ENCODE measurements at regions not wholly inside any gene's neighbourhood (a gene's known extent, or its start where the extent isn't known, plus 50 kb on each side); places are given as distances from the start of the nearest gene placed in this dataset.

- Histone ChIP-seq H3K4me1 (no peaks in the 10 kb centered on the region), H3K9me3 (no peaks in the 10 kb centered on the region), H3K27me3 (no peaks in the 10 kb centered on the region), H3K36me3 (no peaks in the 10 kb centered on the region), H3K27ac (no peak overlapping the region), H3K4me3 (no peak overlapping the region)
- intact Hi-C loops (cut with DNase I; ENCODE audit: low total_unique reads) = no loop called here
- TF ChIP-seq POLR2A (IDR thresholded peaks at IDR 0.05) (no peak), CTCF (IDR thresholded peaks at IDR 0.05) (no peak)
- WGBS, 5 donors = 82 to 93% (median 84%) methylated on average over 3 of the region's 3 CpGs
- DNase-seq = no peak
Observed at GRCh38 chr1:78831731-78832360, 174.7 kb downstream of the ADGRL4 start.

- no peaks in the 10 kb centered on the region for H3K36me3 ChIP-seq
- TF ChIP-seq POLR2A (IDR thresholded peaks at IDR 0.05) (no peak), EP300 (IDR thresholded peaks at IDR 0.05) (no peak), POLR2AphosphoS5 (IDR thresholded peaks at IDR 0.05) (peak in 1 of 3 donors; percentile 5)
- intact Hi-C loops (cut with DNase I; ENCODE audit: low total_unique reads) = no loop called here
- no peaks in the 10 kb centered on the region for H3K9me3 ChIP-seq
- peak in 1 of 2 donors; percentile 17 for DNase-seq
- no peak overlapping the region for H3K4me3 ChIP-seq
- H3K27me3 ChIP-seq = no peaks in the 10 kb centered on the region
- WGBS, 5 donors = 16 to 38% (median 28%) methylated on average over 4 of the region's 4 CpGs
- no peaks in the 10 kb centered on the region for H3K4me1 ChIP-seq
- H3K27ac ChIP-seq = no peak overlapping the region
Observed at GRCh38 chr1:78833491-78833890, 173.0 kb downstream of the ADGRL4 start.

- H3K9me3 ChIP-seq = no peaks in the 10 kb centered on the region
- no peaks in the 10 kb centered on the region for H3K36me3 ChIP-seq
- TF ChIP-seq CTCF (IDR thresholded peaks at IDR 0.05) = no peak
- no peak for TF ChIP-seq EP300 (IDR thresholded peaks at IDR 0.05)
- no peak for TF ChIP-seq POLR2AphosphoS5 (IDR thresholded peaks at IDR 0.05)
- no peak for TF ChIP-seq POLR2A (IDR thresholded peaks at IDR 0.05)
- 82 to 91% (median 90%) methylated on average over 4 of the region's 4 CpGs for WGBS, 5 donors
- H3K4me3 ChIP-seq = no peak overlapping the region
- intact Hi-C loops (cut with DNase I; ENCODE audit: low total_unique reads) = no loop called here
- H3K27me3 ChIP-seq = no peaks in the 10 kb centered on the region
- H3K4me1 ChIP-seq = no peaks in the 10 kb centered on the region
- no peak for DNase-seq
- H3K27ac ChIP-seq = no peak overlapping the region
Observed at GRCh38 chr1:78834201-78834741, 172.3 kb downstream of the ADGRL4 start.

- DNase-seq = no peak
- Histone ChIP-seq H3K9me3 (no peaks in the 10 kb centered on the region), H3K27ac (no peak overlapping the region), H3K4me1 (peaks cover 10 to 20% (median 17%) of the 10 kb centered on the region in 4 donors), H3K4me3 (no peak overlapping the region), H3K36me3 (no peaks in the 10 kb centered on the region), H3K27me3 (no peaks in the 10 kb centered on the region)
- no peak for TF ChIP-seq POLR2A (IDR thresholded peaks at IDR 0.05)
- TF ChIP-seq CTCF (IDR thresholded peaks at IDR 0.05) = no peak
- TF ChIP-seq EP300 (IDR thresholded peaks at IDR 0.05) = no peak
- no peak for TF ChIP-seq POLR2AphosphoS5 (IDR thresholded peaks at IDR 0.05)
- intact Hi-C loops (cut with DNase I; ENCODE audit: low total_unique reads) = no loop called here
Observed at GRCh38 chr1:78836726-78837125, 169.8 kb downstream of the ADGRL4 start.

- Histone ChIP-seq H3K4me1 (peaks cover 10 to 31% (median 22%) of the 10 kb centered on the region in 4 donors), H3K36me3 (no peaks in the 10 kb centered on the region), H3K27ac (no peak overlapping the region), H3K27me3 (no peaks in the 10 kb centered on the region), H3K4me3 (no peak overlapping the region), H3K9me3 (no peaks in the 10 kb centered on the region)
- peak; percentile 32 to 71 for DNase-seq
- no peak for TF ChIP-seq POLR2AphosphoS5 (IDR thresholded peaks at IDR 0.05)
- TF ChIP-seq CTCF (IDR thresholded peaks at IDR 0.05) = peak in 4 of 7 experiments; percentile 31 to 56 (median 54)
- TF ChIP-seq EP300 (IDR thresholded peaks at IDR 0.05) = no peak
- no peak for TF ChIP-seq POLR2A (IDR thresholded peaks at IDR 0.05)
- intact Hi-C loops (cut with DNase I; ENCODE audit: low total_unique reads) = no loop called here
- 23 to 48% (median 30%) methylated on average over 2 of the region's 2 CpGs for WGBS, 5 donors
Observed at GRCh38 chr1:78839704-78840277, 166.7 kb downstream of the ADGRL4 start.
